Superior temporal gyrus (tissue), 1 donor: ENCODE measurements at regions not wholly inside any gene's neighbourhood (a gene's known extent, or its start where the extent isn't known, plus 50 kb on each side); places are given as distances from the start of the nearest gene placed in this dataset.

Source experiments
- DNase-seq: peaks from one replicate; pipeline ENCODE4 v3.0.0-alpha.2; 2016; ENCODE audit errors: extremely low spot score

DNA sequence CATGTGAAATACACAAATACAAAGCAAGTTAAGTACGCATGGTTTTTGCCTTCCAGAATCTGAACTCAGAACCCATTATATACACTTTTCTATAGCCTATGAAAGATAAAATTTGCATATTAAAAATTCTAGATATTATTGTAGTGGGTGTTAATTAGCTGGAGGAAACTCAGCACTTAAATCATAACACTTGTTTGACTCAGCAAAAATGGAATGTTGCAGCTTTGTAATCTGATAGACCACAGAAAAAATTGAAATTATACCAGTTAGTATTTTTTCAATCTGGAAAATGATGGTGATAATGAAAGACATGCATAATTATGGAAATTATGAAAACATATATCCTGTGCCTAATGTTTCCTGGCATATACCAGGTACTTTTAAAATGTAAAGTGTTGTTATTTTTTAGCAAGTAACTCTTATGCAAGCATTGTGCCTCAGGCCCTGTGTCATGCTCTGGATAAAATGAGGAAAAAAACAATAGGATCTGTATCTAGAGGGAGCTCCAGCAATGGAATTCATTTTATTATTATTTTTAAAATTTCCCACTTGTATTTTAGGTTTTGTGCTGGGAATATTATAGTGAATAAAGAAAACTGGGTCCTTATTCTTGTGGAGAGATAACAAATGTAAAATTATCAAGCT lies 490.4 kb upstream of the SEMA3A start:
- no peak for DNase-seq

DNA sequence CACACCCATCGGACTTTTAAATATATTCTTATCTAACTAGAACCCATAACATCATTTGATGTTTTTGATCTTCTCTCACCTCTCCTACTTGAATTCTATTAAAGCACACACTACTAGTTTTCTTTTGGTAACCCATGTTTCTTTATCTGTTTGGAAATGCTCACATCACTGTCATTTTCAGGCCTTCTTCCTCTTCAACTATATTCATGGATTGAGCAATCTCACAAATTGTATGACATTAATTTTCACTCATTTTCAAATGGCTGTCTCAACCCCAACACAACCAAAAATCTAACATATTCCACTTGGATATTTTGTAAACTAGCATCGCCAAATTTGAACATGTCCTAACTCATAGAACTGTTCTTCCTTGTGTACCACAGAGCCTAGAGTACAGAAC lies 488.0 kb upstream of the SEMA3A start:
- no peak for DNase-seq

DNA sequence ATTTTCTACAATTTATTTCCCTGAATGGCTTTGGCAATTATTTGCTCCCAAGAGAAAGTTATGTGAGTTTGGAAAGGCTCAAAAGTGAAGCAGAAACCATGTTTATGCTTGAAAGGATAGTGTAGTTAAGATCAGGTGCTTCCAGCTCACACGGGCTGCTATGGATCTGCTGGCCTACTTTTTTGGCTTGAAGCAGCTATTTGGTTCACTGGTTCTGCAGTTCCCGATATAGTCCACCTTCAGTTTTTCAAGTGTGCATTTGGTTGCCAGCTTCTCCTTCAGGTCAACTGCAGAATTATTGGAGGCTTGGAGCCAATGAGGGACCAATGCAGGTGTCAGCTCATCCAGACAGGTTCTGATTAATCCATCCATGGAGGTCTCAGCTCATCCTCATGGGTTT lies 484.3 kb upstream of the SEMA3A start:
- DNase-seq, result no peak

DNA sequence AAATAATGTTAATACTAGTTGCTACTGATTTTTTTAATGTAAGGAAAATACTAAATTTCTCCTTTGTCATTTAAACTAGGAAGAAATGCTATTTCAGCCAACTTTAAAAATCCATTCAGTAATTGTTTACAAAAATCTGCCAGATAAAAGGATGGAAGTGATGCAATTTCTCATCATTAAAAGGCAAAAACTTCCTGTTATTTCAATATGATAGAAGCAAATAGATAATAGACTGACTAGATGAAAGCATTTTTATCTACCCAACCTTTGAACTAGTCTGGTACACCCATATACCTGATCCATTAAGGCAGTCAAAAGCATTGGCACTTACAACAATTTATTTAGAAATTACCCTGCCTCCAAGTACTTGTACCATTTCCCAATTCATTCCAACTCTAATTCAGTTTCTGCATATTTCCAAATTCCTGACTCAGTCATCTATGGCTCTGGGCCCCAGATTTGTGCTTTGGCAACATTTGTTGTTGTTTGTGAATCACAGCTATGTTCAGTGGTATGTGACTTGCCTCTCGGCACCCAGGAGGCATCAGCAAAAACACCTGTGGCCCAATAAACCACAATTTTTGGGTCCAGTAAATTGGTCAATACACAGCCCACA lies 482.6 kb upstream of the SEMA3A start:
- DNase-seq, result no peak

DNA sequence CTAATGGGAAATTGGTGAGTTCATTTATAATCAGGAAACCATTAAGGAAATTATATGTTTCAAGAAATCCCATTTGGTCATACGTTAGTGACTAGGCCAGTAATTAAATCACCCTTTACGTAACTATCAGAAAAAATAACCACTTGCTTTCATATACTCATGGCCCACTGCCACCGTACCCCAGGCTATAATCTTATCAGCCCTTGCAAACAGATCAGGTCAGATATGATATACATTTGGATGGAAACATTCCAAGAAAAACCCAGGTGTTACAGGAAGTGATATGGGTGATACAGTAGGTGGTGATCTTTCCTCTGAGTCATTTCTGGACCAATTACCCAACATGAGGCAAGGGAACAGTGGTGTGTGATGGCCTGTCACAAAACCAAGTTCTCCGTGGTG lies 481.0 kb upstream of the SEMA3A start:
- no peak for DNase-seq

DNA sequence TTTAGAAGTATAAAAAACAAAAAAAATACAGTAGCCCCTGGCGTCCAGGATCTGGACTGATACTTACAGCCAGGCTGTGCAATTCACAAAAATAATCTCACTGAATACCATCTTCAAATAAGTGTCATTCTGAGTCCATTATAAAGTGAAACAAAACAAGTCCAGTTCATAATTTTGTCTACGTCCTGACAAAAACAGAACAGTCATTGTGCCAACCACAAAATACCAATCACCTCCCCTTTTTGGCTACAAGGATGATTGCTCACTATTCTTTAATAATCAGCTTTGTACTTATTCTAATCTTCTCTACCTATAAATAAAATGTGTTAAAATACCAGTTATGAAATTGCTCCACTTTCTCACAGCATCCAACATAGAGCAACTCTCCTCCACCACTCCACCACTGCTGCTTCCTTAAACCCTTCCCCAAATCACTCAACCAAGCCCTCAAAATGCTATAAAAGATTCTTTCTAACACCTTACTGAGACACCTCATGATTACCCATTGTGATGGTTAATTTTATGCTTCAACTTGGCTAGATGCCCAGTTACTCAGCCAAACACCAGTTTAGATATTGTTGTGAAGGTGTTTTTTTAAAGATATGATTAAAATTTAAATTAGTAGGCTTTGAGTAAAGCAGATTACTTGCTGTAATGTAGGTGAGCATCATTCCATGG lies 479.8 kb upstream of the SEMA3A start:
- DNase-seq, result no peak

DNA sequence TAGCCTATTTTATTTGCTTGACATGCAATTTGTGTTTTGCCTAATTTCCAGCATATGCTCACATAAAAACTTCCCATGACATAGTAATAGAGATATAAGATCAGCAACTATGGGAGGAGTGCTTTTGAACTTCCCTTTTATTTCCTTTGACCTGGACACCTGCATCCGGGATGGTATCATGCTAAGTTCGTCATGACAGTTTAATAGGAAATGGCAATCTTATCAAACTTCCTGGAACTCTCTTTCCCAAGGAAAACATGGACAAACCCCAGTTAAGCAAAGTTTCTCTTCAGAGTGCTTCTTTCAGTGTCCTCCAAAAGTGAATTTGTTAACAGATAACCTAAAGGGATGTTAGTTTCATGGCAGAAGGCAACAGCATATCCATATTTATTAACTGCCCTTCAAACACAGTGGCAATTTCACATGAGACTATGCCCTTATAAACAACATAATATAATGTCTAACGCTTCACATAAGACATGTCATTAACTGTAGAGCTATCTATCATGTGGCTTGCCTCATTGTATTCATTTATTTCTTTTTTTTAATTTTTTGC lies 474.7 kb upstream of the SEMA3A start:
- DNase-seq, result no peak

DNA sequence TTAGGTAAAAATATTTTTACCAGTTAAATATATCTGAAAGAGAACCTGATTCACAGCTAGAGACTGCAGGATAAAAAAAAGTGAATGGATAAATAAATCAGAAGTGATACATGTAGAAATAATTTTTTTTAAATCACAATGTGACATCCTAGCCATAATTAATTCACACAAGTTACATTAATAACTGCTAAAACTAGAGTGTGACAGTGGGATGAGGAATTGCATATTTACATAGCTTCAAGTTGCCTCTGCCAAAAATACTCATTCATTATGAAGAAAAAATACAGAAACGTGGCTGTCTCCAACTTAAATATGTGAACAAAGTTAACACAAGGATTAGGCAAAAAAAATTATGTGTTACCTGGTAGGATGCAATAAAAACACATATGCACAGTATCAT lies 473.5 kb upstream of the SEMA3A start:
- DNase-seq, result no peak

DNA sequence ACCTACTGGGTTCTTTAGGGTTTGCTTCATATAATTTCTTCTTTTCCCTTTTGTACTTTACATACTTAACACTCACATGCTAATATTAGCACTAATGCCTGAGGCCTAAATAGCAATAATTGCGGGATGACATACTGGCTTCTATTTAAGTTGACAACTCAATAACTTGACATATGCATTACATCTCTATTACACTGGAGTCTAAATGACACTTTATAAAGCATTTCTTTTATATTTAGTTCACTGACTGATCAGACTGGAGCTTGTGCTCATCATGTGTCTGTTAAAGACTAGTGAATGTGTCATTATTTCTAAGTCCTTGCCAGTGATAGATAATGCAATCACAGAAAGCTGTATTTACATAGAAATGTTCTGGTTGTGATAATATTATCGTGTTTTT lies 472.1 kb upstream of the SEMA3A start:
- no peak for DNase-seq

DNA sequence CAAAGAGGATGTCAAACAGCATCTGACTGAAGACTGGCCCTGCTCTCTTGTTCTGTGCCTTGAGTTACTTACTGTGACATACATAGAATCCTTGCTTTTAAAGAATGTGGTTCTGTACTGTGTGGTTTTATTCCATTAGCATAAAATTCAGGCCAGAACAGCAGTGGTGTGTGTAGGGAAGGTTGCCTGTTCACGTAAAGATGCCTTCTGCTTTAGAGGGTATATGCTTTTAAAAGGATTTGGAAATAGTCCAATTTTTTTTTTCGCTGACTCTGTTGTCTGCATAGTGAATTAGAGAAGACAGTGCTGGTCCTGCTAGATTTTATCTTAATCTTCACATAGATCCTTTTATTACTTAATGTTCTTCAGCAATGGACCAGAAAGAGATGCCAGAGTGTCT lies 470.8 kb upstream of the SEMA3A start:
- no peak for DNase-seq

DNA sequence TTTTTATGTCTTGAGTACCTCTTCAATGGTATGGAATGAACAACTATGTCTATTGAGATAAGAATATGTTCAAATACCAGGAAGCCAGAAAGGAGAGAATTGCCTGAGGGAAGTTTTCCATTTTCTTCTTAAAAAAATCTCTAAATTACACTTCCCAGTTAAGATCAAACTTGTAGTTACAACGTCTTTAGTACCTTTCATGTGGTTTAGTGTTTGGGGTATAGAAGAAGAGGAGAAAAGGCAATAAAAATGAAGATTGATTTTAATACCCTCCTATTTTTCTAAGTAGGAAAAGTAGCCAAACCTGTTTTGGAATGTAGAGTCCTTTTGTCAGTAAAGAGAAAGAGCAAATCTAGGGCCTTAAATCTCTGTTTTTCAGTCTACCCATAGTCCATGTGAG lies 470.0 kb upstream of the SEMA3A start:
- no peak for DNase-seq

DNA sequence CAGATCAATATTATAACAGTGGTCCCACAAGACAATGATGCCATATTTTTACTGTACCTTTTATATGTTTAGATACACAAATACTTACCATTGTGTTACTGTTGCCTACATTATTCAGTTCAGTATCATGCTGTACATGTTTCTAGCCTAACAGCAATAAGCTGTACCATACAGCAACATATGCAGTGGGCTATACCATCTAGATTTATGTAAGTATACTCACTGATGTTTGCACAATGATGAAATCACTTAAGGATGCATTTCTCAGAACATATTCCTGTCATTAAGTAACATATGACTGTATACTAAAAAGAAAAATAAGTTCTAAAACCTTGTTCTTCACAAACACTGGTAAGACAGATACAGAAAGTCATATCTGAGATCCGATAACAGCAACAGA lies 468.6 kb upstream of the SEMA3A start:
- DNase-seq, result no peak

DNA sequence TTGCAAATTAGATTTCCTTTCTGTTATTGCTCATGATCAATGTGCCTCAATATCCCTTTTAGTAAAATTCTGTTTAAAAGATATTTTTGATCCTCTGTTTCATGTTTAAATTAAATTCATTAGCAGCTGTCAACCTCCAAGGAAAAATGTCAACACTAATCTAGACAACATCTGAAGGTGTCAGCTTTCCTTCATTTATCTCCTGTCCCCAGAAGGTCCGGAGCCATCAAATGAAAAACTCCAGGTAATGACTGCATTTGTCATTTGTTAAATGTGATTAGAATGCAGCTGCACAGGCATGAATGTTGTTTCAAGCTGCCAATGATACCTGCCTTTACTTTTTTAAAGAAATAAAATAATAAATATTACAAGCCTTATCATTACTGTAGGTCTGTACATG lies 463.7 kb upstream of the SEMA3A start:
- DNase-seq, result no peak

DNA sequence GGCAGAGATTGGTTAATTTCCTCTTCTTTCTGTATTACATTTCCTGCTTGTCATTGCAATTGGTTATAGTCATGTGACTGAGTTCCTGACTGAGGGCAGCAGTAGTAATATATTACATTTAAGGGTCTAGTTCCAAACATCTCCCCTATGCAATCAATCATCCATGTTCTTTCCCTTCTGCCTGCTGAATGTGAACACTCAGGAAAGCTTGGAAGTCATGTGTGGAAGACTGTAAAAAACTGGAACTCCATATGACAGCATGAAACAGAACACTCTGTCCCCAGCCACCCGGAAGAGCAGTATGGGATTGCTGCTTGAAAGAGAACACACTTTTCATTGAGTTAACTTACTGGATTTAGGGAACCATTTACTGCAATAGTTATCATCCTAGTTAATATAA lies 459.7 kb upstream of the SEMA3A start:
- no peak for DNase-seq

DNA sequence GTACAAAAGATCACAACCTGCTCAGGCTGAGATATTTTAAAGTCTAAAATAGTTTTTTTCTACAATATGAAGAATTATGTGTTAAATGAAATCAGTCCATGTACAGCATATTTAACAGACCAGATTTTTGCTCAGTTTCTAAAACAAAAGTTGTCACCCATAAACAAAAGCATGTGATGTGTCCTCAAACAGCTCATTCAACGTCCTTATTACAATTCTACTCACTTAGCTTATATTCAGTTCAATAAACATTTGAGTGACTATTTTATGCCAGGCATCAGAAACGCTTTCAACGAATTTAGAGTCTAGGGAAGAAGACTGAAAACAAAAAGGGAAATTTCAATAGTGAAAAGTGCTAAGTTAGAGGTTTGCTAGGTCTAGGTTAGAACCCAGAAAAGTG lies 457.3 kb upstream of the SEMA3A start:
- no peak for DNase-seq

DNA sequence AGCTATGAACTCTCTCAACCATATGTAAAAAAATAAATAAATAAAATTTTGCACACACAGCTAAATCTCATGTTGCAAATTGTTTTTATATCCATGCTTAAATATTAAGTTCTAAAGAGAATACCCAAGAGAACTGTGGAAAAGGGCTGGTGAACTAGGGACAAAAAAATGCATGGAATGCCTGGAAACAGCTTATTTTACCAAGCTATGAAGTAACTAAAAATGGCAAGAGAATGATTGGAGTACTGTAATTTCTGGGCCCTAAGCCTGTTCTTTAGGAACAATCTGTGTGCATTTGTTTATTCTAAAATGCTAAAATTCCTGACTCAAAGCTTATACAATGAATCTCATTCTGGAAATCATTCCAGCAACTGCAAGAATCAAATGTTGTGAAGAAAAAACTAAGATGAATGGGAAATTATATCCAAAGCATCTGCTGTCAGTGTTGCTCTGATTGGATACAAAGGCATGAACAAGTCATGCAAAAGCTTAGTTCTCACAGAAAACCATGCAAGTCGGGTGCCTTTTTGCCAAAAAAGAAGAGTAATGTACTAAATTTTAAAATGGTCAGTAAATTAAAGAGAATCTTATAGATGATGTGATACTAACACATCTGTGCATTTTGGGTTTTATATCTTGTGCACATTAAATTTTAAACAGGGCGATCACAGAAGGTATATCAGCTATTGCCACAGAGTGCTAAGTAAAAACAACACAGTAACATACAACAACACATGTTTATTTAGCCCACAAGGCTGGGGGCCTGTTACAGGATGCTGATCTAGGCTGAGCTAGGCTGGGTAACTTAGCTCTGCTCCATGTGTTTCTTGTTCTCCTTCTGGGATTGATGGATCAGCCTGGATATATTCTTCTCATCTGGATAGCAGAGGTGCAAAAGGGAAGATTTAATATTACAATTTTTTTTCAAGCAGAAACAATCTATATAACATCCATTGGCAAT lies 453.5 kb upstream of the SEMA3A start:
- peak; percentile 55 for DNase-seq

DNA sequence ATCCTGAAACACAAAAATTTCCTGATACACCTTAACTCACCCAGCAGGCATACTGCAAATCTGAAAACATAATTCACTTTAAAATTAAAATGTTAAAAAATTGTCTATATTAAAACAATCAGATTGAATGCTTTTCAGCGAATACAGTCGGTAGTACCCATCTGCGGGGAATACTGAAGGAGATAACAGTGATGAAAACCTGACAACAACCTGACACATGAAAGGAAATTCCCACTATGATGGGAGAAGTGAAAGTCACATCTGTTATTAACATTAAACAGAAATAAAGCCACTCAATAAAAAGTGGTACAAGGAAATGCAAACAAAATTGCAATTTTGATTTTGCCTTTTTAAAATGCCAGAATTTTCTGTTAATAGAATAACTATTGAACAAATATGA lies 448.0 kb upstream of the SEMA3A start:
- no peak for DNase-seq

DNA sequence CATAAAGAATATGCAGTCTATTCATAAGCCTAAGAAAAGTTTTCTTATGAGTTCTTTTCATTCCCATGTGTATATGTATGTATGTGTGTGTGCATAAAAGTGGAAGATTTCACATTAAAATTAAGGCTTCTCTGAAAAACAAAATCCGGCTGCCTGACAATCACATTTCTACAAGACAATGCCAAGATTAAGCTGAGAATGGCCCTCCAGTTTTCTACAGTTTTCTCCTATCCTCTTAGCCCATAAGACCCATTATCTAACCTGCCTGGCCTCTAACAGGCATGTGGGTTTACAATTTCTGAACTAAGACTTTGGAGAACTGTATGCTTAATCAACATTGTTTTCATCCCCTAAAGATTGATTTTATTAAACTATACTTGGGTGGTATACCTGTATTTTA lies 446.0 kb upstream of the SEMA3A start:
- DNase-seq, result no peak

DNA sequence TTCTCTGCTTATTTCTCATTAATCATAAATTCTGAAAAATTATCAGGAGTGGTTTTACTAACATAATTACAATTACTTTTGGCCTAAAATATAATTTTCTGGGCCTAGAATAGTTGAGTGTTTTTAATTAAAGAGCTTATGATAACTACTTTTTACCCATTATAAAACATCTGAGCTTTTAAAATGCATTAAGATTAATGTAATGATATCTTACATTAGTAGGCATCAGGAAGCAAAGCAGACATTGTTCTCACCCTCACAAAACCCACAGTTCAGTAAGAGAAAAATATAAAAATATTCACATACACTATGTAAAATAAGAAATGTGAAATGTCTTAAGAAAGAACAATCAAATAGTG lies 443.7 kb upstream of the SEMA3A start:
- DNase-seq, result no peak

DNA sequence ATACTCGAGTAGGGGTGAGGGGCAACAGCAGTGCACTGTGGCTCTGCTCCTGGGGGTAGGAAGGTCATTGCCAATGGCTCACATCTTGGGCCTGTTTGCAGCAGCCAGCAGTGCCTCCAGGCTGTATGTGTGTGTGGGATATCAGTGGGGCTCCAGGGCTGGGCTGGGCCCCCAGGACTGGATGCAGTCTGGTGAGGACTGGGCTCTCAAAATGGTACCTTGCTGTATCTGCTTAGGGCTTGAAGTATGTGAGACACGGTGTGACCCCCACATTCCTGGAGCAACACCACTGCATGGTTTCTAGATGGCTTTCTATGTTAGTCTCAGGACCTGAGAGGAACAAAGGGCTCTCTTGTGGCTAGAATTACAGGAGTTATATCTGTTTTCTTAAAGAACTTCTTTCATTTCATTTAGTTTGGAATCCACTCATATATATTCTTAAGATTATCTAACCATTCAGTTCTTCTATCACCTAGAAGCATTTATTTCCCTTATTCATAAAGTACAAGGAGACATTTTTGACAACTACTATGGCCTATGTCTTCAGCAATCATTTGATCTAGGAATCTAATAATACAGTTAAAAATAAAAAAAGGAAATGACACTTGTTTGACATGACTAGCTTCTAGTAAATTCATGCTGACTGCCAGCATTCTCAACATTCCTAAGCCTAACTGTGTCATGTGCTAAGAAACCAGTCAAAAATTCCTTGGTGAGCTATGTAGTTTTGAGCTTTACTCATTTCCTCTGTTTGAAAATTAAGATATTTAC lies 443.2 kb upstream of the SEMA3A start:
- no peak for DNase-seq

DNA sequence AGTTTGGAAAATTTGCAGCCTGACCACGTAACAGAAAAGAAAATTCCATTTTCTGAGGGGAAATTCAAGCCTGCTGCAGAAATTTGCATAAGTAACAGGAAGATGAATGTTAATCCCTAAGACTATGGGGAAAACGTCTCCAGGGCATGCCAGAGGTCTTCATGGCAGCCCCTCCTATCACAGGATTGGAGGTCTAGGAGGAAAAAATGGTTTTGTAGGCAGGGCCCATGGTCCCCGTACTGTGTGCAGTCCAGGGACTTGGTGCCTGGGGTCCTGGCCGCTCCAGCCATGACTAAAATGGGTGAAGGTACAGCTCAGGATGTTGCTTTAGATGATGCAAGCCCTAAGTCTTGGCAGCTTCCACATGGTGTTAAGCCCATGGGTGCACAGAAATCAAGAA lies 437.3 kb upstream of the SEMA3A start:
- no peak for DNase-seq
